ENCODE measurements at regions not wholly inside any gene's neighbourhood (a gene's known extent, or its start where the extent isn't known, plus 50 kb on each side); places are given as distances from the start of the nearest gene placed in this dataset.

DNA sequence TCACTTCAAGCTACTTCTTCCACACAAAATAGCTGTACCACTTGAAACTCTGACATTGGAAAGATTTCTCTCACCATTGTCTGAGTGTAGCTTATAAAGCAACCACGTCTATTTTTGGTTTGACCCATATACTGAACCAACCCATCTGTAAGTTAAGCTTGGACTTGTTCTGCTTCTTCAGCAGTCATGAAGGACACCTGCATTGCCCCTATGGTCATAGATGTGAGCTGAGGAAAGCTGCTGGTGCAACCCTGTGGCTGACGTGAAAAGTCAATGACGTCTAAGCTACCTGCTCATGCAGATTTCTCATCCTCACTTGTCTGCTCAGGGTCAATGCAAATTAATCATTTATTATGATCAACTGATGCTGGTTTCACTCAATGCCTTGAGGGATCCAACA, 417.4 kb downstream of the CETN3 start:
- Histone ChIP-seq H3K4me3 (ENCODE audit: low read length) (no peak overlapping the region), H3K4me2 (ENCODE audit: low read length) (no peak overlapping the region), H3K9ac (ENCODE audit: low read length) (no peak overlapping the region), H4K20me1 (ENCODE audit: insufficient read depth) (no peaks in the 10 kb centered on the region), H3K27me3 (ENCODE audit: insufficient read depth, low read depth, low read length) (no peaks in the 10 kb centered on the region), H3F3A (ENCODE audit: insufficient read depth, low read length, poor library complexity, severe bottlenecking) (no peaks in the 10 kb centered on the region), H3K36me3 (ENCODE audit: insufficient read depth, low read length) (no peaks in the 10 kb centered on the region), H2AFZ (ENCODE audit: low read depth, low read length) (no peak overlapping the region), H3K79me2 (replicated peaks; ENCODE audit: insufficient read depth, low read length) (no peaks in the 10 kb centered on the region), H3K9me3 (ENCODE audit: low read length) (no peaks in the 10 kb centered on the region), H3K27ac (ENCODE audit: low read length) (no peak overlapping the region), H3K9me2 (ENCODE audit: insufficient read depth, low read length) (no peaks in the 10 kb centered on the region)
- no peak for TF ChIP-seq RAD21 (conservative IDR thresholded peaks at IDR 0.05)
- no peak for TF ChIP-seq SMC3 (conservative IDR thresholded peaks at IDR 0.05; ENCODE audit: poor library complexity)
- no peak for TF ChIP-seq EP300 (conservative IDR thresholded peaks at IDR 0.05; ENCODE audit: poor library complexity, severe bottlenecking)
- TF ChIP-seq, protein P1, sequence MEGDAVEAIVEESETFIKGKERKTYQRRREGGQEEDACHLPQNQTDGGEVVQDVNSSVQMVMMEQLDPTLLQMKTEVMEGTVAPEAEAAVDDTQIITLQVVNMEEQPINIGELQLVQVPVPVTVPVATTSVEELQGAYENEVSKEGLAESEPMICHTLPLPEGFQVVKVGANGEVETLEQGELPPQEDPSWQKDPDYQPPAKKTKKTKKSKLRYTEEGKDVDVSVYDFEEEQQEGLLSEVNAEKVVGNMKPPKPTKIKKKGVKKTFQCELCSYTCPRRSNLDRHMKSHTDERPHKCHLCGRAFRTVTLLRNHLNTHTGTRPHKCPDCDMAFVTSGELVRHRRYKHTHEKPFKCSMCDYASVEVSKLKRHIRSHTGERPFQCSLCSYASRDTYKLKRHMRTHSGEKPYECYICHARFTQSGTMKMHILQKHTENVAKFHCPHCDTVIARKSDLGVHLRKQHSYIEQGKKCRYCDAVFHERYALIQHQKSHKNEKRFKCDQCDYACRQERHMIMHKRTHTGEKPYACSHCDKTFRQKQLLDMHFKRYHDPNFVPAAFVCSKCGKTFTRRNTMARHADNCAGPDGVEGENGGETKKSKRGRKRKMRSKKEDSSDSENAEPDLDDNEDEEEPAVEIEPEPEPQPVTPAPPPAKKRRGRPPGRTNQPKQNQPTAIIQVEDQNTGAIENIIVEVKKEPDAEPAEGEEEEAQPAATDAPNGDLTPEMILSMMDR (IDR thresholded peaks at IDR 0.05; ENCODE audit: poor library complexity, severe bottlenecking), result no peak
- TF ChIP-seq, protein P2, sequence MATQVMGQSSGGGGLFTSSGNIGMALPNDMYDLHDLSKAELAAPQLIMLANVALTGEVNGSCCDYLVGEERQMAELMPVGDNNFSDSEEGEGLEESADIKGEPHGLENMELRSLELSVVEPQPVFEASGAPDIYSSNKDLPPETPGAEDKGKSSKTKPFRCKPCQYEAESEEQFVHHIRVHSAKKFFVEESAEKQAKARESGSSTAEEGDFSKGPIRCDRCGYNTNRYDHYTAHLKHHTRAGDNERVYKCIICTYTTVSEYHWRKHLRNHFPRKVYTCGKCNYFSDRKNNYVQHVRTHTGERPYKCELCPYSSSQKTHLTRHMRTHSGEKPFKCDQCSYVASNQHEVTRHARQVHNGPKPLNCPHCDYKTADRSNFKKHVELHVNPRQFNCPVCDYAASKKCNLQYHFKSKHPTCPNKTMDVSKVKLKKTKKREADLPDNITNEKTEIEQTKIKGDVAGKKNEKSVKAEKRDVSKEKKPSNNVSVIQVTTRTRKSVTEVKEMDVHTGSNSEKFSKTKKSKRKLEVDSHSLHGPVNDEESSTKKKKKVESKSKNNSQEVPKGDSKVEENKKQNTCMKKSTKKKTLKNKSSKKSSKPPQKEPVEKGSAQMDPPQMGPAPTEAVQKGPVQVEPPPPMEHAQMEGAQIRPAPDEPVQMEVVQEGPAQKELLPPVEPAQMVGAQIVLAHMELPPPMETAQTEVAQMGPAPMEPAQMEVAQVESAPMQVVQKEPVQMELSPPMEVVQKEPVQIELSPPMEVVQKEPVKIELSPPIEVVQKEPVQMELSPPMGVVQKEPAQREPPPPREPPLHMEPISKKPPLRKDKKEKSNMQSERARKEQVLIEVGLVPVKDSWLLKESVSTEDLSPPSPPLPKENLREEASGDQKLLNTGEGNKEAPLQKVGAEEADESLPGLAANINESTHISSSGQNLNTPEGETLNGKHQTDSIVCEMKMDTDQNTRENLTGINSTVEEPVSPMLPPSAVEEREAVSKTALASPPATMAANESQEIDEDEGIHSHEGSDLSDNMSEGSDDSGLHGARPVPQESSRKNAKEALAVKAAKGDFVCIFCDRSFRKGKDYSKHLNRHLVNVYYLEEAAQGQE (IDR thresholded peaks at IDR 0.05; ENCODE audit: borderline replicate concordance), result no peak
- TF ChIP-seq TAF1 (IDR thresholded peaks at IDR 0.05; ENCODE audit: low read depth), result no peak
- TF ChIP-seq POLR2AphosphoS5 (IDR thresholded peaks at IDR 0.05), result no peak
- no peak for TF ChIP-seq EZH2 (IDR thresholded peaks at IDR 0.05; ENCODE audit: borderline replicate concordance, insufficient read depth, low read length, poor library complexity, severe bottlenecking)
- TF ChIP-seq MXI1 (conservative IDR thresholded peaks at IDR 0.05; ENCODE audit: poor library complexity, severe bottlenecking), result no peak

DNA sequence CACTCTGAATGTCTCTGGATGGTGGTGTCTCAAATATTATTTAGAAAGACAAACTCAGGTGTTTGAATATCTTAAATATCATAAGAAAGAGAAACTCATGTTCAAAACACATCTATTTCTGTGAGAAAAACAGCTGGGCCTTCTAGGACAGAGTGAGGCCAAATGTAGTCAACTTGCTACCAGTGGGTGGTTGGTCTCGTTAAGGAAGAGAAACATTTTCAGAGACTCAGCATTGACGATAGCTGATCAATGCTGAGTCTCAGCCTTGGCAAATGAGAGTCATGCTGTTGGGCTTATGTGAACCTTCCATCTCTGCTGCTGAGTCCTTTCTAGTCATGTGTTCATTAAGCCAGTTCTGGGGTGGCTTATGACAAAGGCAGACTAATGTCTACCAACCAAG, 418.0 kb downstream of the CETN3 start:
- no peaks in the 10 kb centered on the region for H3K36me3 ChIP-seq (ENCODE audit: insufficient read depth, low read length)
- H4K20me1 ChIP-seq (ENCODE audit: insufficient read depth), result no peaks in the 10 kb centered on the region
- H3K4me2 ChIP-seq (ENCODE audit: low read length), result no peak overlapping the region
- H3K4me3 ChIP-seq (ENCODE audit: low read length), result no peak overlapping the region
- no peak overlapping the region for H3K27ac ChIP-seq (ENCODE audit: low read length)
- no peaks in the 10 kb centered on the region for H3K9me3 ChIP-seq (ENCODE audit: low read length)
- H3K9ac ChIP-seq (ENCODE audit: low read length), result no peak overlapping the region
- no peak overlapping the region for H2AFZ ChIP-seq (ENCODE audit: low read depth, low read length)
- H3K9me2 ChIP-seq (ENCODE audit: insufficient read depth, low read length), result no peaks in the 10 kb centered on the region
- H3K27me3 ChIP-seq (ENCODE audit: insufficient read depth, low read depth, low read length), result no peaks in the 10 kb centered on the region
- no peaks in the 10 kb centered on the region for H3F3A ChIP-seq (ENCODE audit: insufficient read depth, low read length, poor library complexity, severe bottlenecking)
- TF ChIP-seq POLR2AphosphoS5 (IDR thresholded peaks at IDR 0.05), result no peak
- TF ChIP-seq, protein P2 (IDR thresholded peaks at IDR 0.05; ENCODE audit: borderline replicate concordance), result no peak
- TF ChIP-seq TAF1 (IDR thresholded peaks at IDR 0.05; ENCODE audit: low read depth), result no peak
- H3K79me2 ChIP-seq (replicated peaks; ENCODE audit: insufficient read depth, low read length), result no peaks in the 10 kb centered on the region

Measured in neural cell (in vitro differentiated cells).